Femur (tissue), 1 donor: ENCODE measurements at regions not wholly inside any gene's neighbourhood (a gene's known extent, or its start where the extent isn't known, plus 50 kb on each side); places are given as distances from the start of the nearest gene placed in this dataset.
"Not testable (repeated sequence)": the region's sequence is repeated elsewhere in the genome, so short reads cannot be mapped to it uniquely, and the experiment has no call there.

Experiments
- DNase-seq: peaks from one replicate; pipeline ENCODE4 v3.0.0-alpha.2; 2017

DNA sequence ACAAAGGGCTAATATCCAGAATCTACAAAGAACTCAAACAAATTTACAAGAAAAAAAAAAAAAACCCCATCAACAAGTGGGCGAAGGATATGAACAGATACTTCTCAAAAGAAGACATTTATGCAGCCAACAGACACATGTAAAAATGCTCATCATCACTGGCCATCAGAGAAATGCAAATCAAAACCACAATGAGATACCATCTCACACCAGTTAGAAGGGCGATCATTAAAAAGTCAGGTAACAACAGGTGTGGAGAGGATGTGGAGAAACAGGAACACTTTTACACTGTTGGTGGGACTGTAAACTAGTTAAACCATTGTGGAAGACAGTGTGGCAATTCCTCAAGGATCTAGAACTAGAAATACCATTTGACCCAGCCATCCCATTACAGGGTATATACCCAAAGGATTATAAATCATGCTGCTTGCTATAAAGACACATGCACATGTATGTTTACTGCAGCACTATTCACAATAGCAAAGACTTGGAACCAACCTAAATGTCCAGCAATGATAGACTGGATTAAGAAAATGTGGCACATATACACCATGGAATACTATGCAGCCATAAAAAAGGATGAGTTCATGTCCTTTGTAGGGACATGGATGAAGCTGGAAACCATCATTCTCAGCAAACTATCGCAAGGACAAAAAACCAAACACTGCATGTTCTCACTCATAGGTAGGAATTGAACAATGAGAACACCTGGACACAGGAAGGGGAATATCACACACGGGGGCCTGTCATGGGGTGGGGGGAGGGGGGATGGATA lies 222.4 kb upstream of the RUNX1 start:
- not testable (repeated sequence) for DNase-seq

DNA sequence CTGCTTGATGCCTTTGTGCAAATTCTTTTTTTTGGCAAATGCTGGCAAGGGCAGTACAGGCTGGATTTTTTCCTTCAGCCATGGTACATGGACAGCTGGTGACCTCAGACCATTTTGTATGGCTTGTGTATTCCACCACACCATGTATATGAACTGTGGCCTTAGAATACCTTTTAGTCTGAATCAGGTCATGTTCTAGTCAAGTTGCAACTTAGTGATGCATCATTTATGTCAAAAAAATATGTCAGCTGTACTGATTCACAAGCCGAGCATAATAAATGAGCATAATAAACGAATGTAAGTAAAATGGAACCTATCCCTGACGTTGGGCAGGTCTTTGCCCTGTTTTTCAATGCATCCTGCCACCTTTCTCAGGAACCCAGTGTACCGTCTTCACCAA lies 219.7 kb upstream of the RUNX1 start:
- DNase-seq, result no peak

DNA sequence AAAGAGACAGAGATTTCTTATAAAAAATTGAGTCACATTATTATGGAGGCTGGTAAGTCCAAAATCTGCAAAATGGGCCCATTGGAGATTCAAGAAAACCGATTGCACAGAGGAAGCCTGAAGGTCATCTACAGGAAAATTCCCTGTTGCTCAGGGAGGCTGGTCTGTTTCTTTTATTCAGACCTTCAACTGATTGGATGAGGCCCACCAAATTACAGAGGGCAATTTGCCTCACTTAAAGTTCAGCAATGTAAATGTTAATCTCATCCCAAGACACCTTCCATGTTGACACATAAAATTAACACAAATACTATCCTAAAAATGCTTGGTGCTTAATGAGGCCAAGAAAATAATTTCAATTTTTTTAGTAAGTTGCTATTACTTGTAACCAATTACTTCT lies 219.2 kb upstream of the RUNX1 start:
- no peak for DNase-seq

DNA sequence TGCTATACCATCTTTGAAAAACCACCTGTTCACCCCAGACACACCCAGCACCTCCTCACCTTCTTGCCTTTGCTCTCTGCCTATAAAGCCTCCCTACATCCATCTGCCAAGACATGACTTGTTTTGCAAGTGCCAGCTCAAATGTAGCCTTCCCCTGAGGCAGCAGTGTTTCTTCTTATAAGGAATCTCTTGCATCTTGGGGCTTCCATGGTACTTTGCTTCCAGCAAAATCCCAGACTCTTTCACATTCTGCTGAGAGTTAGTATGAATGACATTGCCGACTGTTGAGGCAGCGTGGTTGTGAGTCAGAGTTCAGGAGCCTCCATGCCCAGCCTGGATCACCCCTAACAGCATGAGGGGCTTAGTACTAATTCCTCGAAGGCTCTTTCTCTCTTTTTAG lies 217.4 kb upstream of the RUNX1 start:
- no peak for DNase-seq

DNA sequence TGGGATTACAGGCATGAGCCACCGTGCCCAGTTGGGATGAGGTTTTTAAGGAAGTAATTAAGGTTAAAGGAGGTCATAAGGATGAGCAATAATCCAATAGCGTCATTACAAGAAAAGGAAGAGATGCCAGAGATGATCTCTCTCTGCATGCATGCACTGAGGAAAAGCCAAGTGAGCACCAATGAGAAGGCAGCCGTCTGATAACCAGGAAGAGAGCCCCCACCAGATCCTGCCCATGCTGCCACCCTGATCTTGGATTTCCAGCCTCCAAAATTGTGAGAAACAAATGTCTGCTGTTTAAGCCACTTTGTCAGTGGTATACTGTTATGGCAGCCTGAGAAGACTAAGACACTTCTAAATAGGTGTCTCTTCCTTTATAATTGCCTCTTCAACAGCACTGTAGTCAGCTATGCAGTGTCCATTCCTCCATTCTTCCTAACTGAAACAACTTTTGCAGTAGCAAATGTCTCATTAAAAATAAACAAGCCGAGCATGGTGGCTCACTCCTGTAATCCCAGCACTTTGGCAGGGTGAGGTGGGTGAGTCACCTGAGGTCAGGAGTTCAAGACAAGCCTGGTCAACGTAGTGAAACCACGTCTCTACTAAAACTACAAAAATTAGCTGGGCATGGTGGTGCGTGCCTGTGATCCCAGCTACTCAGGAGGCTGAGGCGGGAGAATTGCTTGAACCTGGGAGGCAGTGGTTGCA lies 216.2 kb upstream of the RUNX1 start:
- no peak for DNase-seq

DNA sequence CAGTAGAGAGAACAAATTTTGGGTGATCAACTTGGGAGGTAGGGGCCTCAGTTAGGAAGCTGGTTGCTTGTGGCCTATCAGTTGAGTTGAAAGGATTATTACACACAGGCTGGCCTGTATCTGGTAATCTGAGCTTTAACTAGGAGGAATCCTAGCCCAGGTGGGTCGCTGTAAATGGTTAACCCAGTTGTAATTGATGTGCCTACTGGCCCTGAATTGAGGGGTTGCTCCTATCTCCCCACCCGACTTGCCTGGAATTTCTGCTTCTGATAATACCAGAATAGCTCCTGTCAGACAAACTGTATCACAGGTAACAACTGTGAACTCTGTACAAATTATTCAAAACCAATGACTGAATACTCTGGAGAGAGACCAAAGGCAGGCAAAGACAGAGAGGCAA lies 210.4 kb upstream of the RUNX1 start:
- no peak for DNase-seq

DNA sequence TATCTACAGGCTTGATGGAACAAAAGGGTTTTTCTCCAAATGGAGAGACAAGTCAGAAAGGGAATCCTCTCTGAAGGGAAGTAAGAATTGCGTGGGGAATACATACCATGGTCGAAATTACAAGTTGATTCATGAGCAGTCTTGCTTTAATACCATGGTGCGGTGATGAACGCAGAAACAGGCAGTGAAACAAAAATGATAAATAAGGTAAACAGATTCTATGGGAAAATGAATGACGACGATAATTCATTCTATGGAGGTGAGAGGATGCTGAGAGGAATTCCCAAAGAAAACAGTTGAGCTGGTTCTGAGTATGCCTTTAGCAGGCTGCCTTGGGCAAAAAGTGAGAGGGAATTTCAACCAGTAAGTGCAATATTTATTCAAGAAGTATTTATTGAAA lies 209.4 kb upstream of the RUNX1 start:
- no peak for DNase-seq

DNA sequence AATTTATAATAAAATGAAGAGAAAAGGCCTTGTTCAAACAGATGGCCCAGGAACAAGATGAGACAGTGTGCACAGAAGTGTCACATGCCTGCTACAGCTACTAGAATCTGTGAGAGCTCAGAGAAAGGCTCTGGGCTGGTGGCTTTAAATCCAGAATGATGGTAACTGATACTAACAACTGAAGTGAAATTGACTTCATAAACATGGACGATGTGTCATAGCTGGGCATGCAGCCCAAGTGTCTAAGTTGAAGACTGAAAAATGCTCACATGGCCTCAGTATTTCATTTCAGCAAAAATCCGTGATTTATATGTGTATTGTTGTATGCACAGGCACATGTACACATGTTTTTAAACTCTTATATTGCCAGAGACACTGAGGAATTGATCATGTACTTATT lies 208.3 kb upstream of the RUNX1 start:
- peak; percentile 79 for DNase-seq

DNA sequence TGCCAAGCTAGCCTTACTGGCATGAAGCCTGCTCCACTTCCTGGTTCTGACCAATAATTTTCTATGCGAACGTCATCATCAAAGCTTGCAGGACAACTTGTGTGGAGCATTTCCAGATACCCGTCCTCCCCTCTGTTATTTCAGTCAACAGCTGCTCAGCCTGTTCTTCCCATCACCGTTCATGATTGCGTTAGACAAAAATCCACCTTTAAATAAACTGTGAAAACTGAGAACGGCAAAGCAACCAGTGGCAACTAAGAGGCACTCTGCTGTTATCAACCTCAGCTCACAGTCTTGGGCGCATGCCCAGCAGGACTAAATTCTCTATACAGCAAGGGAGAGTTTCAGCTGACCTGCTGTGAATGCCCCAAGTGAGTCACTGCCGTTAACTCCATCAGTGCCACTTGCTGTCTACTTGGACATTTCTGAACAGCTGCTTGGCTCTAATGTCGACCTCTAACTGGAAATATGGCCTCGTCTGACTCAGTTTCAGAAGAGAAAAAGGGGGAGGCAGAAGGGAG lies 207.4 kb upstream of the RUNX1 start:
- peak; percentile 91 for DNase-seq

DNA sequence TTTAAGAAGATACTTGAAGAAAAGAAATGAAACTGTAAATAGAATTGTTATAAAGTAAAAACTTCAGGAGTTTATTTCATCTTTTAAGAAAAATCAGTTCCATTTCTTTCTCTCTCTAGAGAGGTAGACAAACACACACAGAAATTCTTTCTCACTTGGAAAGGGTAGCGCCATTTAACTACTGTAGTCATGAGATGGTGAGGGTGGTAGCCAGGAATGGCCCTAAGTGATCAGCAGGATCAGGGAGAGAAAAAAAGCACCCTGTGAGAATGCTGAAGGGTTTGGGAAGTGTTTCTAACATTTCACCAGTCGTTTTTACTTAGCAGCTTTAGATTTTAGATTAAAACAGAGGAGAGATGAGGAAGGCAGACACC lies 205.7 kb upstream of the RUNX1 start:
- DNase-seq, result no peak

DNA sequence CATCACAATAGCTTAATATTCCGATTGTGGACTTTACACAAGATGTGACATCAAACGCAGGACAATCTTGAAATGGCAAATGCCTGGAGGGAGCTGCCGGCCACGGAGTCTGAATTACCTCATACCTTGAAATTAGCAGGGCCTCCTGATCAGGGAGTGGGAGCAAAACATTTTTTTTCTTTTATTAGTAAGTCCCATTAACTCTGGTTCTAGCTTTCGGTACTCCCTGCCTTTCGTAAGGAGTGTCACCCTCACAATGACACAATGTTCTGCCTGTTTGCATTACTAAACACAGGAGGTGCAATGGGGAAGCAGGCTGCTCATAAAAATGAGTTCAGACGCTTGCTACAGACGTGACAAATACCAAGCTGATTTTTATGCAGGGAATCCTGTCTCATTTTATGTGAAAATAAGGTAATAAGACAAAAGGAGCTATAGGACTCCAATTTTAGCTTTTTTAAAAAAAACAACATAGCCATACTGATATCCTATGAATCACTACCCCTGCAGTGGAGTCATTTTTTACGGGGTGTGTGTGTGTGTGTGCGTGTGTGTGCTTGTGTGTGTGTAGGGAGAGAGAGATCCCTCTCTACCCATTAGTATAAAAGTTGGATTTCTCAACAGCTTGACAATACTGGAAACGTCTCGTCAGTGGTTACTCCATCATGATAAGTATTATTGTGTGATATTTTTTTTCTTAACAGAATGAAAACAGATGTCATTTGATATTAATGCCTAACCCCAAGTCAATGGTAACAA lies 205.1 kb upstream of the RUNX1 start:
- no peak for DNase-seq

DNA sequence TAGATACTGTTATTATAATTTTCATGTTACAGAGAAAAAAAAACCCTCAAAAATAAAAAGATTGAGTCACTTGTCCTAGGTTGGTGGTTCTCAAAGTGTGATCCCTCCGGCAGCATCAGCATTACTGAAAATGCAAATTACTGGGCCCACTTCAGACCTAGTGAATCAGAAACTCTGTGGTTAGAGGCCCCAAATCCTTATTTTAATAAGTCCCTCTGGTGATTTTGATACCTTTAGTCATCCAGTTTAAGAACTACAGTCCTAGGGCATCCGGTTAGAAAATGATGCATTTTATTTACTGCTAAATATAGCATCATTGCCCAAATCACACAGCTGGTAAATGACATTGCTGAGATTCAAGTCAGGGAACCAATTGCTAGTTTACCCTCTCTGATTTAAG lies 203.7 kb upstream of the RUNX1 start:
- DNase-seq, result no peak

DNA sequence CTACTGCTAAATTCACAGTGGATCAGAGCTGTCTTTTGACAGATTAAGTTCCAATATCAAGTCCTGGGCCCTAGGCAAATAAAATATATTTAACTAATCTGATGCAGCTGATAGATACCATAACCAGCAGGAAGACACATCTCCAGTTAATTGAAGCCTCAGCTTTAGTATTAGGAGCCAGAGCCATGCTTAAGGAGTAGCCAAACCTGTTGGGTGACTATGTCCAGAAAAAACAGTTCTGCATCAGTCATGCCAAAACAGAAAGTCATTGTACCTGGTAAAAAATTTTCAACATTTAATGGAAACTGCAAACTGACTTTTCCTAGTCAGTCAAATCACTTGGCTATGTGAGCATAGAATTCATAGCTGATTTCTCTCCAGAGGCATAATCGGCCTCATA lies 200.5 kb upstream of the RUNX1 start:
- no peak for DNase-seq

DNA sequence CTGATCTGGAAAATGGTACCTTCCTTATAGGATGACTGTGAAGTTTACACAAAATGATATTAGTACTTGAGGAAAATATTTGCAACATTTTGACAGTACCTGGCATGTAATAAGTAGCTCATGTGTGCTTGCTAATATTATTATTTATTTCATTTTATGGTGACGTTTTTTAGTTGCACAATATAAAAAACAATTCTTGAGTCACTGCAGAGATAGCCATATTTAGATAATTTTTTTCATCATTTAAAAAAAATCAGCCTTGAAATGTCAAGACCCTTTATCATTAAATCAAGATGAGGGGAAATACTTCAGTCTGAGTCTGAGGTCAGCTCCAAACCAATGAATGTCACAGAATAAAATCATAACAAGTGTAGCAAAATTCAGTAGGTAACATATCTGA lies 196.8 kb upstream of the RUNX1 start:
- DNase-seq, result no peak

DNA sequence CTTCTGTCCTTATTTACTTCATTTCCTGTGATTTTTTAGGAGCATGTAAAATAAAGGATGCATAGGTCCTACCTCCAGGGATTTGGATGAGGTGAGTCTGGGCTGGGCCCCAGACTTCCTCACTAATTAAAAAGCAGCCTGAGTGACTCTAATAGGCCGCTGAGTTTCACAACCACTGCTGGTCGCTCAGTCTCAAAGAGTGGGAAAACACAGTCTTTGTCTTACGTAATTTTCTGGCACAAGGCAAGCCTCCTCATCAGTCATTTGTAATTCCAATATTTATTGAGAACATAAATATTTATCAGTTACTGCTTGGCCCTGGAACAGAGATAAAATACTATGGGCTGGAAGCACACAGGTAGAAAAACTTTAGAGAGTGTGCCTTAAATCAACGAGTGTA lies 195.4 kb upstream of the RUNX1 start:
- no peak for DNase-seq

DNA sequence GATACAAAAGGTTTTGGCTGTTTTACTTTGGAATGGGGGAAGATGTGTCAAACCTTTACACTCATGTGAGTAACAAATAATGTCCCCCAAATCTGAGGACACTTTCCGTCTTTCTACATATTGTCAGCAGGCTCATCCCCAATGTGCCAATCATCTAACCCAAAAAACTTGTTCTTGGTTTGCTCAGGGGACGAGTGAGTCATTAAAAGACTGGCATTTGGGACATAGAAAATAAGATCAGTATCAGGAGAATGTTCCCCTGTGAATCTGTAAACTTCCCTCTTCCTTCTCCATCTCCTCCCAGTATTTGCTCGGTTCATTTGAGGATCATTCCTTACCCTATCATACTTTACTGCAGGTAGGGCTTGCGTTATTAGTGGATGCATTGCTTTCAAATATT lies 194.1 kb upstream of the RUNX1 start:
- DNase-seq, result no peak

DNA sequence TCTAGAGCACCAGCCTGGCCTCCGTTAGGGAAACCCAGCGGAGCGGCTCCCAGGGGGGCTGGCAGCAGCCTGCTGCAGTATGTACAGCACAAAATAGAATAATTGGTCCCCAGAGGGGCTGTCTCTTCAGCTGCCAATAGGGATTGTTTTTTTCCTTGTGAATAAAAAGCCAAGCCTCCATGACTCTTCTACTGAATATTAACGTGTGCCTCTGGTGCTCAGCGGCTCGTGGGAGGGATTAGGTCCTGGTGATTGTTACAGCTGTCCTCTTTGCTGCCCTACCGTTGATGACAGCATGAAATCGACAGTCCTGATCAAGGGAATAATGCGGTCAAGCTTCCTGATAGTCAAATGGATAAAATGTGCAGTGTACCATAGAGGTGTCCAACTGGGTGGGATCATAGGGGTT lies 190.7 kb upstream of the RUNX1 start:
- DNase-seq, result peak; percentile 24

DNA sequence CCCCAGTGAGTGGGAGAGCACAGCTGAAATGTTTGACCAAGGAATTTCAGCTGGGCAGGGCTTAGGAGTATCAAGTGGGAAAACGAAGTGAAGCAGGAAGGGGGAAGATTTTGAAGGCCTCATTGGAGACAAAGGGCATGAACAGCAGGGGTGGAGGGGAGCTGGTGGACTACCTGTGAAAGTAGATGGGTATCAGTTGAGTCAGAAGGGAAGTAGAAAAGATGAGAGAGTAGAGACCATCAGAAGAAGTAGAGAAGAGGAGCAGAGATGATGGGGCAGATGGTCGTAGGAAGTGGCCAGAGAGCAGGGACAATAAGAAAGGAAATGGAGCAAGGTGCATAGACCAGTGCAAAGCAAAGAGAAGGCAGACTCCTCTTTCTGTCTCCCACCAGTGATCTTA lies 189.0 kb upstream of the RUNX1 start:
- DNase-seq, result no peak

DNA sequence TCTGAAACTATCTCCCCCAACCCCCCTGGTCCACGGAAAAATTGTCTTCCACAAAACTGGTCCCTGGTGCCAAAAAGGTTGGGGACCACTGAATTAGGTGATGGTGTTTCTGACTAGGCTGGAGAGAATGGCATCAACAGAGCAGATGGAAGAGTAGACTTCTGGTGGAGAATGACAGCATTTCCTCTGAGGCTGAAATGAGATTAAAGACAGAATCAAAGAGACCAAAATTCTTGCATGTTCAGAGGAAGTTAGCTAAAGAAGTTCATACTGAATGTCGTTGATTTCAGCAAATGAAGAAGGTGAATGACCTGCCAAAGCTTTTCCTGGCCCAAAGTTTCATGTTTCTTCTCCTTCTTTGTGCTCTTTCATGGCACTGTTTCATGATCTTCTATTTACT lies 188.2 kb upstream of the RUNX1 start:
- no peak for DNase-seq

DNA sequence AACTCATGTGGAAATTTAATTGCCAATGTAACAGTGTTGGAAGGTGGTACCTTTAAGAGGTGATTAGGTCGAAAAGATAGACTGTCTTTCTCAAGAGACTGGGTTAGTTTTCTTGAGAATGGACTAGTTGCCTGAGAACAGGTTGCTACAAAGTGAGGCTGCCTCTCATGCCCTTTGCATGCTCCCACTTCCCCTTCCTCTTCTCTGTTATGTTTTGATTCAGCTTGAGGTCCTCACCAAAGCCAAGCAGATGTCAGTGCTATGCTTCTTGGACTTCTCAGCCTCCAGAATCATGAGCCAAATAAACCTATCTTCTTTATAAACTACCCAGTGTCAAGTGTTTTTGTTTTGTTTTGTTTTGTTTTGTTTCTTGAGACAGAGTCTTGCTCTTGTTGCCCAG lies 187.0 kb upstream of the RUNX1 start:
- no peak for DNase-seq

DNA sequence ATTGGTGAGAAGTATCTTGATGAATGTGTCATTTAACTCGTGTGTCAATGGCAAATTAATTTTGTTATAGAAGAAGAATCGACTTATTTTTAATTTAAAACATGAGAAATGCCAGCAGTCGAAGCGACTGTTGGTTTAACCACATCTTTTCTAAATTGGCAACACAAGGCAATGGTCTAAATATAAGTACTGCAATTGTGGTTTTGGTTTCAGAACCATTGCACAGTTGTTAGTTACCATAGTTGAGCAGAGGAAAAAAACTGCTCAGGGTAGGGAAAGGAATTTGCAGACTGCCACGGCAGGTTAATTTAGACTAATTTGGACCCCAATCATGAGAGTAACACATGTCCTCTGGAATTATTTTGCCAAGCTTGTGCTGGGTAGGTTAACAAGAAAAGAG lies 185.6 kb upstream of the RUNX1 start:
- no peak for DNase-seq

DNA sequence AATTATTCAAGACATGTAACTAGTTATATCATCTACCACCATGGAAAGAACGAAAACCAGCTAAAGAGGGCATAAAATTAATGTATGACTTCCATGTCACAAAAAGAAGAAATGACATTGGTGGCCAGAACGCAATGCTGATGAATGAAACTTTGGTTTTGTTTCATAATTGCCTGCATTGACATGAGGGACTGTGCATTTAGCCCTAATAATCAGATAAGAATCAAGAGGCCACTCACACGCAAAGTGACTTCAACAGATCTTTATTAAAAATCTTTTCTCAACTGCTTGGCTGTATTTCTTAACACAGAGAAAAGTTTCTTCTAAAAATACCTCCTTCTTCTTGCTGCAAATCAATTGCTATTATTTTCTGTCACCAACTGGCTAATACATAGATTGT lies 184.7 kb upstream of the RUNX1 start:
- no peak for DNase-seq

DNA sequence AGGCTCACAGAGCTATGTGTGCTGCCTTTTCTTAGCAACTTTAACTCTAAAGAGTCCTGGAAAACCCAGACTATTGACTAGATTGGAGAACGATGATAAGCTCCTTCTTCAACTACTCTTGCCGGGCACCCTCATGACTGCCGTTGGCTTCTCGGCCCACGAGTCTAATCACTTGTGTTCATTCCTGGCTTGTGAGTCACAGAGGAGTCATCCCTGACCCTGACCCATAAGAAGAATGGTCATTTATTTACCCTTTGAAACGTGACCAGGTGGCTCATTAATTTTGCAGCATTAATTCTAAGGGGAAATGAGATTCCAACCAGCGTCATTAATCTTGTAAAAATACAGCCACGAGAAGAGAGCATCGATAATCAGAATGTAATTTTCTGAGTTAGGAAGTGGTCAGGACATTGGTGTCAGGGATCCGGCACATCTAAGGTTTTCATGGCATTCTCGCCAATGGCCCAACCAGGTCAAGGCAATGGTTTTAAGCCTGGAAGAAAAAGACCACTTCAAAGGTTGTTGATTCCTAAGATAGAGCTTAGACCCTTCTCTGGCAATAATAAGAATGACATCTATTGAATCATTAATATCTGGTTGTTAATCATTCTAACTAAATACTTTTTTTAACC lies 183.6 kb upstream of the RUNX1 start:
- DNase-seq, result no peak
